ENCODE measurements at regions not wholly inside any gene's neighbourhood (a gene's known extent, or its start where the extent isn't known, plus 50 kb on each side); places are given as distances from the start of the nearest gene placed in this dataset.

GRCh38 chr3:165521131-165521871 is 315.9 kb downstream of the BCHE start:
- TF ChIP-seq EP300 (IDR thresholded peaks at IDR 0.05) (no peak), POLR2A (IDR thresholded peaks at IDR 0.05) (no peak), CTCF (IDR thresholded peaks at IDR 0.05) (no peak), POLR2AphosphoS5 (IDR thresholded peaks at IDR 0.05) (no peak)

All from suprapubic skin (tissue), 4 donors.